Suprapubic skin (tissue), 4 donors: ENCODE measurements at regions not wholly inside any gene's neighbourhood (a gene's known extent, or its start where the extent isn't known, plus 50 kb on each side); places are given as distances from the start of the nearest gene placed in this dataset.

Source experiments
- DNase-seq, 2 donors: peaks; one replicate each; pipeline ENCODE4 v3.0.0-alpha.2; 2019; ENCODE audit warnings: low spot score in 2 of 2
- H3K27ac ChIP-seq: fragments of 200-600 bp; sonication (generic); one replicate; pipeline ENCODE4 v1.5.1; 2019
- H3K27me3 ChIP-seq: fragments of 200-600 bp; sonication (generic); one replicate; pipeline ENCODE4 v1.5.1; 2019
- H3K36me3 ChIP-seq: fragments of 200-600 bp; sonication (generic); one replicate; pipeline ENCODE4 v1.5.1; 2019
- H3K4me1 ChIP-seq: fragments of 200-600 bp; sonication (generic); one replicate; pipeline ENCODE4 v1.5.1; 2019
- H3K4me3 ChIP-seq: fragments of 200-600 bp; sonication (generic); one replicate; pipeline ENCODE4 v1.5.1; 2019; ENCODE audit warnings: mild to moderate bottlenecking
- H3K9me3 ChIP-seq: fragments of 200-600 bp; sonication (generic); one replicate; pipeline ENCODE4 v1.5.1; 2019
- CTCF ChIP-seq, 2 donors: fragments of 200-600 bp in 1 of 2; fragments of 450-650 bp in 1 of 2; sonication (generic) in 1 of 2; IDR thresholded peaks; one replicate each; pipeline ENCODE4 v1.5.1; 2016 to 2019; ENCODE audit warnings: antibody characterized with exemption in 2 of 2, mild to moderate bottlenecking in 1 of 2, moderate library complexity in 1 of 2
- EP300 ChIP-seq: sonication (generic); formaldehyde crosslinking; IDR thresholded peaks from one replicate; pipeline ENCODE4 v1.6.1; 2017; ENCODE audit warnings: antibody characterized with exemption
- POLR2A ChIP-seq, 2 donors: fragments of 450-650 bp; IDR thresholded peaks; one replicate each; pipeline ENCODE4 v1.6.1; 2017; ENCODE audit warnings: antibody characterized with exemption in 2 of 2, mild to moderate bottlenecking in 2 of 2, moderate library complexity in 2 of 2
- POLR2AphosphoS5 ChIP-seq, 3 donors: sonication (generic); formaldehyde crosslinking; IDR thresholded peaks; one replicate each; pipeline ENCODE4 v1.6.1; 2017; ENCODE audit warnings: antibody characterized with exemption in 3 of 3
- WGBS: methylation state at CpG from one replicate; pipeline ENCODE4 v1.1.5; 2018; 5-methylcytosine and 5-hydroxymethylcytosine counted together

GRCh38 chr12:97024393-97024792 lies 117.3 kb downstream of the NEDD1 start:
- Histone ChIP-seq H3K27ac (no peak overlapping the region), H3K4me3 (no peak overlapping the region), H3K36me3 (no peaks in the 10 kb centered on the region), H3K4me1 (no peaks in the 10 kb centered on the region), H3K9me3 (no peaks in the 10 kb centered on the region), H3K27me3 (no peaks in the 10 kb centered on the region)
- DNase-seq, result no peak
- 83% methylated on average over 2 of the region's 2 CpGs for WGBS
- TF ChIP-seq POLR2AphosphoS5 (IDR thresholded peaks at IDR 0.05) (no peak), POLR2A (IDR thresholded peaks at IDR 0.05) (no peak), CTCF (IDR thresholded peaks at IDR 0.05) (no peak), EP300 (no peak)

DNA sequence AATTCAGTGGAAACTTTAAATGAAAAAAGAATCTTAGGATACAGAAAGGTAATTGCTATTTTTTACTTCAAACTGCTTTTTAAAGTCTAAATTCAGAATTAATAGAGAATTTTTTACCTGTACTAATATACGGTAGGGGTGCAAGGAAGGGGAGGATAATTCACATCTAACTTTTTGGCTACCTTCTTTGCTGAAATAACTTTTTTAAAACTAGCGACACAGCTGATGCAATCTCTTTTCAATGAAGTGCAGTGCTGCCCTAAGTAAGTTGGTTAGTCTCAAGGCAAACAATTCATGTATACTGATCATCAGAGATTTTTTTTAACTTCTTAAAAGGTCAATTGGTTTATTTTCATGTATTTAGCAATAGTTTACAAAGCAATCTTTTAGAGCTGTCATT lies 119.8 kb downstream of the NEDD1 start:
- no peak overlapping the region for H3K4me3 ChIP-seq
- no peaks in the 10 kb centered on the region for H3K36me3 ChIP-seq
- no peaks in the 10 kb centered on the region for H3K27me3 ChIP-seq
- no peaks in the 10 kb centered on the region for H3K9me3 ChIP-seq
- H3K4me1 ChIP-seq, result no peaks in the 10 kb centered on the region
- WGBS, result 91% methylated on average over 2 of the region's 2 CpGs
- TF ChIP-seq POLR2A (IDR thresholded peaks at IDR 0.05), result no peak
- no peak for TF ChIP-seq POLR2AphosphoS5 (IDR thresholded peaks at IDR 0.05)
- TF ChIP-seq CTCF (IDR thresholded peaks at IDR 0.05), result no peak
- no peak for TF ChIP-seq EP300
- H3K27ac ChIP-seq, result no peak overlapping the region
- DNase-seq, result no peak

DNA sequence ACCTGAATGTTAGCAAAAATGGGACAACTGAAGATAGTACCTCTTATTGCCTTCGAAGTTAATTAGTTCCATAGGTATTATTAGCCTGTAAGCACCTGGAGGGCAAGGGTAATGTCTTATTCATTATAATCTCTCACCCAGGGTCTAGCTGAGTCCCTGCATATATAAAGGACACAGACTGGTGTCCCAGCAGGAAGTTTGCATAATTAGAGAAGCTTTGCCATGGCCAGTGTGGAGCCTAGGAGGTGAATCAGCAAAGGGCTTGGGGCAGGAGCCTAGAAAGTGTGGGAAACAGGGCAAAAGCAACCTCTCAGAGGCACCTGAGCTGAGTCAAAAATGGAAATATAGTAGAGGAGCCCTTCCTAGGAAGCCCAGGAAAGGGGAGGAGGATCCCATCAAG lies 120.4 kb downstream of the NEDD1 start:
- no peaks in the 10 kb centered on the region for H3K36me3 ChIP-seq
- 77% methylated on average over 1 of the region's 1 CpG for WGBS
- TF ChIP-seq POLR2A (IDR thresholded peaks at IDR 0.05), result no peak
- TF ChIP-seq EP300, result no peak
- no peak for TF ChIP-seq CTCF (IDR thresholded peaks at IDR 0.05)
- TF ChIP-seq POLR2AphosphoS5 (IDR thresholded peaks at IDR 0.05), result no peak
- H3K4me1 ChIP-seq, result no peaks in the 10 kb centered on the region
- H3K27ac ChIP-seq, result no peak overlapping the region
- H3K4me3 ChIP-seq, result no peak overlapping the region
- DNase-seq, result no peak
- H3K27me3 ChIP-seq, result no peaks in the 10 kb centered on the region
- H3K9me3 ChIP-seq, result no peaks in the 10 kb centered on the region

DNA sequence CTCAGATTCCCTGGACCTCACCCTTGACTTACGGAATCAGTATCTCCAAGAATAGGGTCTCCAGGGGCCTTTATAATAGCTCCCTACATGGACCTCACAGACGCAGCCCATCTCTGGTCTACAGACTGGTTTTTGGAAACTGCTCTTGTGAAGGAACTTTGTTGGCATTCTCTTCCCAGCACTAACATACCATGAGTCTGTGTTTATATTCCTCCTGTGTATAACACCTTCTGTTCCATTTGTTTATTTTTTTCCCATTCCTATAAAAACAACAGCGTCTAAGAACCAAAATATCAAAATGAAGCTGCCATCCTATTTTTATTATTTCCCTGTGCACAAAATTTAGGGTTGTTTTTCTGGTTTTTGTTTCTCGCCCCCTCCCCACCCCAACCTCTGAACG lies 131.1 kb downstream of the NEDD1 start:
- Histone ChIP-seq H3K27ac (no peak overlapping the region), H3K4me1 (no peaks in the 10 kb centered on the region), H3K4me3 (no peak overlapping the region), H3K36me3 (no peaks in the 10 kb centered on the region), H3K27me3 (no peaks in the 10 kb centered on the region), H3K9me3 (no peaks in the 10 kb centered on the region)
- 53% methylated on average over 5 of the region's 5 CpGs for WGBS
- DNase-seq, result no peak
- no peak for TF ChIP-seq POLR2AphosphoS5 (IDR thresholded peaks at IDR 0.05)
- no peak for TF ChIP-seq CTCF (IDR thresholded peaks at IDR 0.05)
- no peak for TF ChIP-seq EP300
- TF ChIP-seq POLR2A (IDR thresholded peaks at IDR 0.05), result no peak

DNA sequence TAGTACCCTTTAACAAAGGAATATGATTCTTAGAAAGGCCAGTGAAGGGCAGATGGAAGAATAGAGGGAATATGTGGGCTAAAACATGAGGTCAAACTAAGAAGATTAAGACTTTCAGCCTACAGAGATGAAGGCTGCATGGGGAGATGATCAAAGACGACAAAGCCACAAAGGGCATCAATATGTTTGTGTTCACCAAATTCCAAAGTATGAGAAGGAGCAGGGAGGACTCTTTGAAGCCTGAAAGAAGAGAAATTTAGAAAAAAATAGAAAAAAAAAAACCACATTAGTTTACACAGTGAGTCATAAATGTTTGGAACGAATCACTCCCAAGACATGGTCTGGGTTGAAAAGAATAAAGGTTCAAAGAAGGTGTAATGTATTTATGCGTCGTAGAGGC lies 131.8 kb downstream of the NEDD1 start:
- H3K36me3 ChIP-seq, result no peaks in the 10 kb centered on the region
- WGBS, result 61% methylated on average over 4 of the region's 4 CpGs
- no peaks in the 10 kb centered on the region for H3K27me3 ChIP-seq
- no peak for DNase-seq
- H3K4me3 ChIP-seq, result no peak overlapping the region
- no peak for TF ChIP-seq POLR2A (IDR thresholded peaks at IDR 0.05)
- no peak for TF ChIP-seq CTCF (IDR thresholded peaks at IDR 0.05)
- TF ChIP-seq POLR2AphosphoS5 (IDR thresholded peaks at IDR 0.05), result no peak
- TF ChIP-seq EP300, result no peak
- no peaks in the 10 kb centered on the region for H3K4me1 ChIP-seq
- no peaks in the 10 kb centered on the region for H3K9me3 ChIP-seq
- no peak overlapping the region for H3K27ac ChIP-seq
